BJ (cell line): ENCODE measurements at regions not wholly inside any gene's neighbourhood (a gene's known extent, or its start where the extent isn't known, plus 50 kb on each side); places are given as distances from the start of the nearest gene placed in this dataset.

ENCODE experiments used
- CTCF ChIA-PET: fragments of 350-600 bp; formaldehyde crosslinking; extraction: SDS; loops from one replicate; lab custom pipeline; 2021; ENCODE audit warnings: antibody characterized with exemption, inconsistent platforms; lab: Yijun Ruan, JAX
- POLR2A ChIA-PET: fragments of 300-600 bp; sonication (Branson Sonifier 250); formaldehyde crosslinking; extraction: SDS; loops from one replicate; lab custom pipeline; 2021; ENCODE audit warnings: antibody characterized with exemption; lab: Charles Lee
- DNase-seq: peaks from one replicate; pipeline ENCODE4 v3.0.0-alpha.2; 2011; ENCODE audit warnings: low read depth
- H3K27me3 ChIP-seq: 2 replicates; pipeline ENCODE4 v1.6.0; 2011; ENCODE audit warnings: low read length; ENCODE audit not compliant: control insufficient read depth, insufficient read depth
- H3K36me3 ChIP-seq: 2 replicates; pipeline ENCODE4 v1.5.1; 2011; ENCODE audit warnings: low read length; ENCODE audit not compliant: control insufficient read depth, insufficient read depth
- H3K4me3 ChIP-seq: 2 replicates; pipeline ENCODE4 v1.5.1; 2011; ENCODE audit warnings: low read depth, mild to moderate bottlenecking, control low read depth, low read length
- TF ChIP-seq, protein P1 (sequence below): IDR thresholded peaks from 2 replicates; pipeline ENCODE4 v1.5.1; 2011; ENCODE audit warnings: low read depth, mild to moderate bottlenecking, control low read depth, inconsistent platforms, low read length, moderate library complexity; ENCODE audit not compliant: insufficient read depth

DNA sequence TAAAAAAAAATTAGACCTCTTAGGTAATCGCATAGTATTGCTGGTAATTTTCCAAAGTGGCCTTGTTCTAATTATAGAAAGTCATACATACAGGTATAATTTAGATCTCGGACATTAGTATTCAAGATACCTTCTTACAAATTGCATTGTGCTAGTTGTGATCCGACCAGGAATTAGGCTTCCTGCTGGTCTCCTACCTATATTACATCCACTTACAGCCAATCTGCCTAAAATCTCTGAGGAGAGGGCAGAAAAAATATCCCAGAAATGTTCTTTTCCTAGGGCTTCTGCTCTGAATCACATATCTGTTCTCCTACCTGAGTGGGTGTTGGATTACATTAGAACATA lies 314.7 kb upstream of the GULP1 start:
- no peak for DNase-seq
- TF ChIP-seq, protein P1, sequence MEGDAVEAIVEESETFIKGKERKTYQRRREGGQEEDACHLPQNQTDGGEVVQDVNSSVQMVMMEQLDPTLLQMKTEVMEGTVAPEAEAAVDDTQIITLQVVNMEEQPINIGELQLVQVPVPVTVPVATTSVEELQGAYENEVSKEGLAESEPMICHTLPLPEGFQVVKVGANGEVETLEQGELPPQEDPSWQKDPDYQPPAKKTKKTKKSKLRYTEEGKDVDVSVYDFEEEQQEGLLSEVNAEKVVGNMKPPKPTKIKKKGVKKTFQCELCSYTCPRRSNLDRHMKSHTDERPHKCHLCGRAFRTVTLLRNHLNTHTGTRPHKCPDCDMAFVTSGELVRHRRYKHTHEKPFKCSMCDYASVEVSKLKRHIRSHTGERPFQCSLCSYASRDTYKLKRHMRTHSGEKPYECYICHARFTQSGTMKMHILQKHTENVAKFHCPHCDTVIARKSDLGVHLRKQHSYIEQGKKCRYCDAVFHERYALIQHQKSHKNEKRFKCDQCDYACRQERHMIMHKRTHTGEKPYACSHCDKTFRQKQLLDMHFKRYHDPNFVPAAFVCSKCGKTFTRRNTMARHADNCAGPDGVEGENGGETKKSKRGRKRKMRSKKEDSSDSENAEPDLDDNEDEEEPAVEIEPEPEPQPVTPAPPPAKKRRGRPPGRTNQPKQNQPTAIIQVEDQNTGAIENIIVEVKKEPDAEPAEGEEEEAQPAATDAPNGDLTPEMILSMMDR, result no peak
- ChIA-PET CTCF (no interaction called here), POLR2A (no interaction called here)
- H3K27me3 ChIP-seq, result no peaks in the 10 kb centered on the region
- H3K4me3 ChIP-seq, result no peak overlapping the region
- no peaks in the 10 kb centered on the region for H3K36me3 ChIP-seq

DNA sequence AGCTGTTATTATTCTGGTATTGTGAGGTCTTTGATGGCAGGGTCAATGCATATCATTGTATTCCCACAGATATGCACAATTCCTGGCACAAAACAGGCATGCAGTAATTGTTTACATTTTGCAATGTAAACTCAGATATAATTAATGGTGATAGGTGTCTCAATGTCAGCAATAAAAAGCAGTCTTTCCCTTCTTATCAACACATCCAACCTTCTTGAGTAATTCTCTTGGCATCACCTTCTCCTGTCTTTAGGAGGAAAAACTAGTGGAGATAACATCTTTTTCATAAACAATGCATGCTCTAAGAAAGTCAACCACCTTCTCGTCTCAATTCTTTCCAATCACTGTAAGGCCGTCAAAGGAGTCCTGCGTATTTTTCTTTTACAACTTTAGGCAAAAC lies 313.3 kb upstream of the GULP1 start:
- Histone ChIP-seq H3K27me3 (no peaks in the 10 kb centered on the region), H3K36me3 (no peaks in the 10 kb centered on the region), H3K4me3 (no peak overlapping the region)
- DNase-seq, result no peak
- POLR2A ChIA-PET, result no interaction called here
- CTCF ChIA-PET, result no interaction called here
- TF ChIP-seq, protein P1, result no peak

DNA sequence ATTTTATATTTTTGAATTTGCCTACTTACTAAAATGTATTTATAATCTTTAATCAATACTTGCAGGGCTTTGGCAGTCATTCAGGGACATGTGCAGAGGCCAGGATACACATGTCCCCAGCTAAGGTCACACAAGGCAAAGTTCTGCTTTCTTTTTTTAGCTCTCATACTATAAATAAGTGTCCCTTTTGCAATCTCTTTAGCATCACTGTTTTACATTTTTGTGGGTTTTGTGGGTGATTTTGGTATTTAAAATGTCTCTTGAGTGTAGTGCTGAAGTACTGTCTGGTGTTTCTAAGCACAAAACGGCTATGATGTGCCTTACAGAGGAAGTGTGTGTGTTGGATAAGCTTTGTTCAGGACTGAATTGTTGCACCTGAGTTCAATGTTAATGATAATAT lies 309.0 kb upstream of the GULP1 start:
- no peaks in the 10 kb centered on the region for H3K36me3 ChIP-seq
- ChIA-PET POLR2A (interaction anchor here (0.6 to 1.0 kb wide), 3 partner anchors 94 to 1662 kb away, joined by 3 to 5 read pairs (median 3); no protein-coding TSS in a partner anchor), CTCF (no interaction called here)
- no peaks in the 10 kb centered on the region for H3K27me3 ChIP-seq
- peak; percentile 84 for DNase-seq
- TF ChIP-seq, protein P1, result no peak
- H3K4me3 ChIP-seq, result no peak overlapping the region

DNA sequence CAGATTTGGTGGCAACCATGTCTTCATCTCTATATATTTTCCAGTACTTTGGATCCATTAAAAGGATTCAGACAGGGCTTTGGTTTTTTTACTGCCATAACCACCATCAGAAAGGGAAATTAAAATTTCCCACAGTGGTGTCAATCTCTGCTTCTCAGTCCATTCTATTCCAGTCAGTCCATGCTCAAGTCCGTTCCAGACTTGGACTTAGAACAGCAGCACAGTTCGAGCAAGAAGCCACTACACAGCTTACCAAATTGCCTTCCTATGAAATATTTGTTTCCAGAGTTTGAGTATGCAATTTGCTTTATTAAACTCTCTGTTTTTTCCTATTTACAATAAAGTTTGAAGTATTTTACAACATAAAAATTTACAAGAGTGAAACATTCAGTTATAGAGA lies 306.5 kb upstream of the GULP1 start:
- Histone ChIP-seq H3K4me3 (no peak overlapping the region), H3K36me3 (no peaks in the 10 kb centered on the region), H3K27me3 (no peaks in the 10 kb centered on the region)
- ChIA-PET CTCF (interaction anchor here (1.0 kb wide), 1 partner anchor 142 kb away, joined by 3 read pairs; no protein-coding TSS in a partner anchor), POLR2A (no interaction called here)
- DNase-seq, result no peak
- TF ChIP-seq, protein P1, result no peak

DNA sequence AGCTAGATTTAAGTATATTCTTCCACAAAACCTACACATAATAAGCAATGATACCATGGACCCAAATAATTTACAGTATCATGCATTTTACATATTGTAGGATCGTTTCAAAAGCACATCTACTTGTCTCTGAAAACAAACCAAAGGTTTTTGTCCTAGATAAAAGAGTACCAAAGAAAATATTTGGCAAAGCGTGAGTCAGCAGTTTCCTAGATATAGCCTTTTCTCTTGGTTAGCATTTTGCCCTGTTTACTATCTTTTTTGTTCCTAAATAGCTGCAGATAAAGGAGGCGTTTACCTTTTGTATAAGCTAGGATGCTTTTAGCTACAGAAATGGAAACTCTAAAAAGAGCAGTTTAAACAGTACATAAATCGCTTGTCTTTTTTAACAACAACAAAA lies 305.8 kb upstream of the GULP1 start:
- DNase-seq, result no peak
- no peak overlapping the region for H3K4me3 ChIP-seq
- POLR2A ChIA-PET, result no interaction called here
- no peaks in the 10 kb centered on the region for H3K27me3 ChIP-seq
- TF ChIP-seq, protein P1, result no peak
- no peaks in the 10 kb centered on the region for H3K36me3 ChIP-seq
- CTCF ChIA-PET, result no interaction called here
